ENCODE measurements at regions not wholly inside any gene's neighbourhood (a gene's known extent, or its start where the extent isn't known, plus 50 kb on each side); places are given as distances from the start of the nearest gene placed in this dataset.

DNA sequence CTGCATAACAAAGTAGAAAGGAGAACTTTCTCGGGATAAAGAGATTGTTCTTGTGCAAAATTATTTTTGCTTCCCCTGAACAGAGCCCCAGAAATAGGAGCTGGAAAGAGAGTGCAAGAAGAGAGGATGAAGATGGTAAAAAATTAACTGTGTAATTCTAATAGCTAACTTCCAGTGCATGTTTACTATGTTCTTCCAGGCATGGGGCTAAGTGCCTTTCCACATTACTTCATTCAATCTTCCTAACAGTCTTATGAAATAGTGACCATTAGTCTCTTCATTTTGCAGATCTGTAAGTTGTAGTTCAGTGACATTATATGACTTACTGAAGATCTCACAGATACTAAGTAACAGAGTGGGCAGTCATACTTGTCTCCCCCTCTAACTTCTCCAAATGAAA, 61.1 kb upstream of the KLHL13 start:
- POLR2A ChIA-PET (ENCODE audit: partially characterized antibody) = no interaction called here

More for the DNA sequence above, 61.1 kb upstream of the KLHL13 start:
- no peaks in the 10 kb centered on the region for H4K20me1 ChIP-seq (replicated peaks in 1 of 2; ENCODE audit: control insufficient read depth in 1 of 2, insufficient read depth in 2 of 2, low read length in 2 of 2)
- no peak overlapping the region for H3K14ac ChIP-seq (ENCODE audit: insufficient read length)
- H3K4ac ChIP-seq (replicated peaks; ENCODE audit: insufficient read length, low read depth, low read length) = no peak overlapping the region
- no peak overlapping the region for H2BK12ac ChIP-seq (ENCODE audit: low read depth, low read length)
- no peaks in the 10 kb centered on the region for H3K23me2 ChIP-seq (ENCODE audit: low read depth, low read length)
- H2BK20ac ChIP-seq (ENCODE audit: low read length) = no peak overlapping the region
- no peak overlapping the region for H3K18ac ChIP-seq (ENCODE audit: extremely low read depth, low read length)
- no peak overlapping the region for H3K4me3 ChIP-seq (ENCODE audit: extremely low read depth in 1 of 4, insufficient read depth in 2 of 4, low read depth in 3 of 4, low read length in 4 of 4)
- no peak overlapping the region for H2AK5ac ChIP-seq (ENCODE audit: low read depth, low read length)
- no peak overlapping the region for H4K5ac ChIP-seq (ENCODE audit: insufficient read length, low read depth, low read length)
- no peak overlapping the region for H3K56ac ChIP-seq (replicated peaks; ENCODE audit: insufficient read length, low read depth, low read length)
- peaks cover 0 to 2% (median 0%) of the 10 kb centered on the region in 4 experiments; a peak in 2 of 7 replicates for H3K4me1 ChIP-seq (replicated peaks in 1 of 4; ENCODE audit: control insufficient read depth in 3 of 4, insufficient read depth in 4 of 4, low read length in 3 of 4)
- no peak for FAIRE-seq
- no peaks in the 10 kb centered on the region for H3K27me3 ChIP-seq (replicated peaks in 1 of 4; ENCODE audit: control insufficient read depth in 3 of 4, extremely low read depth in 1 of 4, insufficient read depth in 3 of 4, low read length in 3 of 4)
- H3K27ac ChIP-seq (ENCODE audit: low read depth, low read length) = no peak overlapping the region
- H3K4me2 ChIP-seq (ENCODE audit: insufficient read depth in 1 of 2, low read depth in 2 of 2, low read length in 2 of 2) = no peak overlapping the region
- no peaks in the 10 kb centered on the region for H3K9me3 ChIP-seq (ENCODE audit: insufficient read depth in 2 of 2, low read depth in 1 of 2, low read length in 1 of 2)
- no peak for DNase-seq (ENCODE audit: low read depth in 1 of 2, low spot score in 2 of 2)
- no peak overlapping the region for H2BK120ac ChIP-seq (replicated peaks; ENCODE audit: low read depth, low read length)
- no peak overlapping the region for H4K91ac ChIP-seq (replicated peaks; ENCODE audit: insufficient read length, low read length)
- WGBS, 2 experiments (ENCODE audit: extremely low coverage in 1 of 2, insufficient coverage in 1 of 2, insufficient read length in 1 of 2, insufficient replicate concordance in 2 of 2, low coverage in 1 of 2, low lambda C conversion rate in 2 of 2, missing lambda C conversion rate in 1 of 2) = 87% methylated on average over 1 of the region's 1 CpG; no CpG with 5 or more reads in 1 of the 2 experiments
- no peak overlapping the region for H4K8ac ChIP-seq (ENCODE audit: extremely low read depth, insufficient read depth, low read length)
- H2AFZ ChIP-seq (ENCODE audit: low read length) = no peak overlapping the region
- no peak overlapping the region for H3K9ac ChIP-seq (replicated peaks in 1 of 4; ENCODE audit: extremely low read depth in 1 of 4, low read depth in 3 of 4, low read length in 3 of 4)
- no peaks in the 10 kb centered on the region for H3K36me3 ChIP-seq (ENCODE audit: control insufficient read depth in 2 of 4, insufficient read depth in 4 of 4, low read length in 3 of 4)
- CTCF ChIA-PET (ENCODE audit: partially characterized antibody) = no interaction called here
- no peaks in the 10 kb centered on the region for H3K79me2 ChIP-seq (ENCODE audit: control insufficient read depth in 1 of 2, insufficient read depth in 2 of 2, low read length in 2 of 2)
- H2BK5ac ChIP-seq (ENCODE audit: low read depth, low read length) = no peak overlapping the region
- no peak overlapping the region for H2BK15ac ChIP-seq (ENCODE audit: low read length)
- H3K23ac ChIP-seq (ENCODE audit: insufficient read length) = no peak overlapping the region
- TF ChIP-seq GTF2F1 (IDR thresholded peaks at IDR 0.05; ENCODE audit: borderline replicate concordance, low read depth, low read length) = no peak
- no peak for TF ChIP-seq KDM1A (IDR thresholded peaks at IDR 0.05; ENCODE audit: borderline replicate concordance, low read length)
- TF ChIP-seq, protein P1, sequence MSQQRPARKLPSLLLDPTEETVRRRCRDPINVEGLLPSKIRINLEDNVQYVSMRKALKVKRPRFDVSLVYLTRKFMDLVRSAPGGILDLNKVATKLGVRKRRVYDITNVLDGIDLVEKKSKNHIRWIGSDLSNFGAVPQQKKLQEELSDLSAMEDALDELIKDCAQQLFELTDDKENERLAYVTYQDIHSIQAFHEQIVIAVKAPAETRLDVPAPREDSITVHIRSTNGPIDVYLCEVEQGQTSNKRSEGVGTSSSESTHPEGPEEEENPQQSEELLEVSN (IDR thresholded peaks at IDR 0.05) = no peak
- TF ChIP-seq JUN (IDR thresholded peaks at IDR 0.05; ENCODE audit: low read depth, low read length) = no peak
- no peak for TF ChIP-seq POLR2A (IDR thresholded peaks at IDR 0.05; ENCODE audit: control extremely low read depth in 1 of 2, low read depth in 2 of 2, low read length in 2 of 2)
- TF ChIP-seq NRF1 (IDR thresholded peaks at IDR 0.05; ENCODE audit: low read depth, low read length) = no peak
- no peaks in the 10 kb centered on the region for H3K79me1 ChIP-seq (ENCODE audit: low read depth, low read length)

All from H1 (cell line).